GM19240 (cell line): ENCODE measurements at regions not wholly inside any gene's neighbourhood (a gene's known extent, or its start where the extent isn't known, plus 50 kb on each side); places are given as distances from the start of the nearest gene placed in this dataset.
"Not testable (repeated sequence)": the region's sequence is repeated elsewhere in the genome, so short reads cannot be mapped to it uniquely, and the experiment has no call there.

ENCODE experiments used
- DNase-seq: peaks from one replicate; pipeline ENCODE4 v3.0.0; 2011; ENCODE audit warnings: low spot score; ENCODE audit not compliant: insufficient read length

DNA sequence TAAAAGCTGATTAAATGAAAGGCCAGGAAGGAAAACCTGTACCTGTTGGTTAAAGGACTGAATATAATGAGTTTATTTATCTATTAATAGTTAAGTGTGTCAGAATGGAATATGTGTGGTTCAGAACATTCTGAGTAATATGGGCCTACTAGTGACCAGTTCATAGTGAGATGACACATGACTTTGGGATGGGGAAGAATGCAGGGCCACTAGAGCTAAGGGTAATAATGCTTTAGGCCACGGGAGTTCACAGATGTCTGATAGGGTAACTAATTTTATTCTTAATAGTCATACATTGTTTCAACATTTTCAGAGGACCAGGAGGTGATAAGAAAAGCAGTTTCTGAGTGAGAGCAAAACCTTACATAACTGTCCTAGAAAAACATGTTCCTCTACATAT lies 247.8 kb upstream of the OR4E1 start:
- DNase-seq, result no peak

DNA sequence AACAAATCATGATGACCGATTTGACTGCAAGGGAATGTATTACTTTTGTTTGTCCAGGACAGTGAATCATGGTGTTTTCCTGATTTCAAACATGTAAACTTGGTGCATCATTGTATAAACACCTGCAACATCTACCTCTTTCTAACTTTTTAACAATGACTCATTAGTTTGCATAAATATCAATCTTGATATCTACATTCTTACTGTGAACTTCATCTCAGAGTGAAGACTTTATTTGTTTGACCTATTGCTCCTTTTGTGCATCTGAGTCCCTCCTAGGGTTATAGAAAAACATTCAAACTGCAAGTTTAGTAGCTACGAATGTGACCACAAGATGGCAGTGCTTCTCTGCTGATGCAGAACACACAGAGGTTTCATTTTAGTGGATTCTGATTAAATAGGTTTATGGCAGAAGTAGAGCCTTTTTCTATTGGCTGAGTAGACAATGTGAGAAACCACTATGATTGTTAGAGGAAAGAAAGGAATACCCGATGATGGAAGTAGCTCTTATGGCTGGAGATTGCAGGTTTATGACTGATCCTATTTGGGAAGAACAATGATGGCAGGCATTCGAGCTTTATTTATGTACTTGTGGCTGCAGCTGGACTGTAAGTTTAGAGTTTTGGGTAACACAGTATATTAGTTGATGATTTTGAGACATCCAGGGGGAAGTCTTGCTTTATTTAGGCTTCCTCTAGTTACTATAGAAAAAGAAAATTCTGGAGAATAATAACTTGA lies 244.2 kb upstream of the OR4E1 start:
- DNase-seq, result no peak

DNA sequence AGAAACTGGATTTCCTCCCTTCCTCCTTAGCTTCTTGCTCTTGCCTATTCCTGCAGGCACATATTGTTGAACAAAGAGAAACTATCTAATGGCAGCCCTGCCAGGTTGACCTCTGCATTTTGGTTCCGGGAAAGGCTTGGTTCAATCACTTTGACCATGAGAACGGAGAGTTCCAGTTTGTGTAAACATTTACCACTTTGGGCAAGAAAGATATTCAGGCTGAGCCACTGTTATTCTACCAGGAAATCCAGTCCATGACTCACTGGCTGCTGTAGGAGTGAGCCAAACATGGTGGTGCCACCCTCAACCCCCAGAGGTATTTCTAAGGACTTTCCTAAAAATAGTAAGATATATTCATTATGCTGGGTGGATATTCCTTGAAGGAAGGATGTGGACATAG lies 242.2 kb upstream of the OR4E1 start:
- no peak for DNase-seq

DNA sequence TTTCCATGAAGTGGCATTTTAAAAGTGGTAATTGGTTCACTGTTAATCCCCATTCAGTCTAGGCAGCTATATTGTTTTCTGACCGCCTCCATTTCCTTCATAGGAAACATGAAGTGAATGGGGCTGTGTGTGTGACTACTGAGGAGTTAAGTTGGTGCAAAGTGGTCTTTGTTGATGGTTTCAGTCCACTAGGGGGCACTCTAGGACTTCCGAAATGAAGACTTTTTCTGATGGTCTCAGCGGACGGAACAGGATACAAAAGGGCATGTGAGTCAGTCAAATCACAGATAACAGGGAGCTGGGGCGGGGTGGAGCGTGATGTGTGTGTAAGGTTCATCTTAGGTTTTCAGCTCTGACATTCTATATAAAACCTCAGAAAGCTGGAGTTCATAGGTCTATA lies 240.1 kb upstream of the OR4E1 start:
- peak; percentile 2 for DNase-seq

DNA sequence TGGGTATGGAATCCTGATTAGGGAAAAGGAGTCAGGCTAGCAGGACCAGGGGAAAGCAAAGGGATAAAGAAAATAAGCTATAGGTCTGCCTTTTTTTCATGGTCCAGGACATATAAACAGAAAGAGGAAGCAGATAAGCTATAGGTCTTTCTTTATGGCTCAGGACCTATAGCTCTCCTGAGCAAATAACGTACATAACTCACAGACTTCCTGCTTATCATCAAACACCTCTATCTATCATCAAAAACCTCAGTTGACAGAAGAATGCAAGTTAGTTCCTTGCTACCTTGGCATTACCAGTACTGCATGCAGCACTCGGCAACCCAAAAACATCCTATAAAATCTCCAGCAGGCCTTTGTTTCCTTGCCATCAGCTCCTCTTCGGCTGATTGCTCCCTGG lies 238.7 kb upstream of the OR4E1 start:
- no peak for DNase-seq

- no peak for DNase-seq
These were observed 238.3 kb upstream of the OR4E1 start for GRCh38 chr14:21911877-21912276.

DNA sequence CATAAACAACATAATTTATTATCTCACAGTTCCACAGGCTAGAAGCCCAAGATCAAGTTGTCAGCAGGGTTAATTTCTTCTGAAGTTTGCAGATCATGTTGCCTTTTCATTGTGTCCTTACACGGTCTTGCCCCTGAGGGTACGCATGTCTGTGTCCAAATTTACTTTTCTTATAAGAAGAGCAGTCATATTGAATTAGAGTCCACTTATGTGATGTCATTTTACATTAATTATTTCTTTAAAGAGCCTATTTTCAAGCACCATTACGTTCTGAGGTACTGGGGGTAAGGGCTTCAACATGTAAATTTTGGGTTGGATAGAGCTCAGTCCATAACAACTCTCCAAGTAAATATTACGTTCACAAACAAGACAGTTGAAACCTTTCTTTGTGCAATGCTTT lies 236.6 kb upstream of the OR4E1 start:
- no peak for DNase-seq

GRCh38 chr14:21902561-21903181 lies 229.1 kb upstream of the OR4E1 start:
- no peak for DNase-seq

- DNase-seq, result not testable (repeated sequence)
These were observed 221.2 kb upstream of the OR4E1 start for GRCh38 chr14:21894898-21895194.

DNA sequence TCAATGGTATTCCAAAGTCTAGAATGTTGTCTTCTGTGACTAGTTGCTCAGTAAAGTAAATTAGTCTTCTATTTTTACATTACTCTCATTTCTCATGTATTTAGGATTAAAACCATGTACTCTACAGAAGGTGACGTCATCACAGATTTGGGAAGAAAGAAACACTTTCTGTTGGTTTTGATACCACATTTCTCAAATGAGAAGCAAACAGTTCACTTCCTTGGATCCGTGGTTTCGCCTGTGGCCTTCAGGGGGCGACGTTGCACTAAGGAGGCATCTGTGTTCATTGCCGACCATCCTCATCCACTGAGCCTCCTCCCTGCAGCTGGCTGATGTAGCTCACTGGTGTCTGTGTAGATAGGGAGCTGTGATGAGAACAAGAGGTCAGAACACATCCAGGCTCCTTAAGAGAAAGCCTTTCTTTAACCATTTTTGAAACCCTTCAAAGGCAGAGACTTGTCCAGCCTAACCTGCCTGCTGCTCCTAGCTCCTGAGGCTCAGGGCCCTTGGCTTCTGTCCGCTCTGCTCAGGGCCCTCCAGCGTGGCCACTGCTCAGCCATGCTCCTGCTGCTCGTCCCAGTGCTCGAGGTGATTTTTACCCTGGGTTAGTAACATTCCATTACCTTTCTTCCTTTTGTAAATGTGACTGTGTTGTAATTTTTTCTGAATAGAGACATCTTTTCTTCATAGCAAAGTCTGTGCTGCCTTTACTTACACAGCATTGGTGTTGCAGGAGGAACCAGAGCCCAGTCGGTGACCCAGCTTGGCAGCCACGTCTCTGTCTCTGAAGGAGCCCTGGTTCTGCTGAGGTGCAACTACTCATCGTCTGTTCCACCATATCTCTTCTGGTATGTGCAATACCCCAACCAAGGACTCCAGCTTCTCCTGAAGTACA lies 220.6 kb upstream of the OR4E1 start:
- no peak for DNase-seq

GRCh38 chr14:21891921-21892320 lies 218.3 kb upstream of the OR4E1 start:
- no peak for DNase-seq

- no peak for DNase-seq
These were observed 211.4 kb upstream of the OR4E1 start for GRCh38 chr14:21884995-21885394.

GRCh38 chr14:21882226-21882625 lies 208.6 kb upstream of the OR4E1 start:
- no peak for DNase-seq

DNA sequence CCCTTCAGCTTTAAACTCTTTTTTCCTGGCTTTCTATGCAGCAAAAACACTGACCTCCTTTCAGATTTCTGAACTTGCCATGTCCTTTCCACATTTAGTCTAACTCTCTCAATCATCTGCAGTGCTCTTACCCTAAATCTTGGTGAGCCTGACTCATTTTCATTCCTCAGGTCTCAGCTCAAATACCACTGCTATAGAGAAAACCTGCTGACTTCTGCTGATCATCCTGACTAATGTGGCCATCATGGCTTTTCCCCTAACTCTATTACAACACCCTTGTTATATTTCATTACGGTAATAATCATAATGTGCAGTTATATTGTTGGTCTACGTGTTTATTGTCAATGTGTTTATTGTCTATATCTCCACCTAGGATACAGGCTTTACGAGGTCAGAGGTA lies 207.3 kb upstream of the OR4E1 start:
- no peak for DNase-seq

GRCh38 chr14:21875791-21876190 lies 202.2 kb upstream of the OR4E1 start:
- DNase-seq, result no peak

- DNase-seq, result no peak
These were observed 201.3 kb upstream of the OR4E1 start for GRCh38 chr14:21874946-21875345.

- no peak for DNase-seq
These were observed 200.5 kb upstream of the OR4E1 start for GRCh38 chr14:21874167-21874566.

- peak; percentile 31 for DNase-seq
These were observed 194.9 kb upstream of the OR4E1 start for GRCh38 chr14:21868442-21869046.

DNA sequence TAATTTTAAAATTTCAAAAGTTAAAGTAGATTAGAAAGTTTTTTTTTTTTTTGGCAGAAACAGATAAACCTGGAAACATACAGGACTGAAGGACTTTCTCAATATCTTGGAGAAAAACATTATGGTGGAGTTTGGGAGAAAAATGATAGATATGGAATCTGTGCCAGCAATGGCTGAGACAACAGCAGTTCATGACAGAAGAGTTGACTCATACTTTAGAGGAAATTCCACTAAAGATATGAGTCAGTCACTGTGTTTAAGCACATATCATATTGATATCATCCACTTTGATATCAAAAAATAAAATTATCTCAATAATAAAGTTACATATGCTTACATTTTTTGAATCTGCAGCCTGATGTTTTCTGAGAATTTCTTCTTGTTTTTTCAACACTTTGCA lies 193.9 kb upstream of the OR4E1 start:
- no peak for DNase-seq

- no peak for DNase-seq
These were observed 192.9 kb upstream of the OR4E1 start for GRCh38 chr14:21866479-21866878.

- DNase-seq, result no peak
These were observed 189.7 kb upstream of the OR4E1 start for GRCh38 chr14:21863289-21863688.

- DNase-seq, result no peak
These were observed 187.5 kb upstream of the OR4E1 start for GRCh38 chr14:21861153-21861552.
